CD4-positive, CD25-positive, alpha-beta regulatory T cell (primary cell): ENCODE measurements at regions not wholly inside any gene's neighbourhood (a gene's known extent, or its start where the extent isn't known, plus 50 kb on each side); places are given as distances from the start of the nearest gene placed in this dataset.

ENCODE experiments used
- ATAC-seq, 2 donors: fragments of 150-1000 bp; cut with Tn5 transposase; one replicate each; pipeline ENCODE4 v1.10.0; 2021; ENCODE audit warnings: low read depth in 2 of 2, moderate number of reproducible peaks in 2 of 2, moderate library complexity in 1 of 2
- DNase-seq, 3 donors: peaks; one replicate each; pipeline versions ENCODE4 v3.0.0 to v3.0.0-alpha.2; 2012 to 2022; ENCODE audit warnings: mixed read lengths in 1 of 3
- H3K27ac ChIP-seq: one replicate; pipeline ENCODE4 v1.7.0; 2013; ENCODE audit warnings: mild to moderate bottlenecking, low read length; ENCODE audit not compliant: insufficient read depth, poor library complexity, severe bottlenecking
- H3K27me3 ChIP-seq: one replicate; pipeline ENCODE4 v1.7.0; 2013; ENCODE audit warnings: low read length; ENCODE audit not compliant: control insufficient read depth, insufficient read depth
- H3K36me3 ChIP-seq: one replicate; pipeline ENCODE4 v1.7.0; 2013; ENCODE audit warnings: mild to moderate bottlenecking, low read length, moderate library complexity; ENCODE audit not compliant: control insufficient read depth, insufficient read depth
- H3K4me1 ChIP-seq: 2 replicates; pipeline ENCODE4 v1.7.0; 2013; ENCODE audit warnings: mild to moderate bottlenecking, low read length; ENCODE audit not compliant: insufficient read depth, control insufficient read depth, poor library complexity, severe bottlenecking
- H3K4me3 ChIP-seq: one replicate; pipeline ENCODE4 v1.7.0; 2013; ENCODE audit warnings: low read depth, mild to moderate bottlenecking, low read length, moderate library complexity
- H3K9me3 ChIP-seq, 2 experiments: 1 replicate in 1 of 2; 2 replicates in 1 of 2; pipeline ENCODE4 v1.7.0; 2013; ENCODE audit warnings: low read length in 2 of 2, mild to moderate bottlenecking in 1 of 2, moderate library complexity in 1 of 2; ENCODE audit not compliant: control insufficient read depth in 2 of 2
- H3K27ac Mint-ChIP-seq, 3 donors: one replicate each; pipeline ENCODE4 v1.8.0; 2020 to 2022; ENCODE audit warnings: mild to moderate bottlenecking in 3 of 3, mixed read lengths in 3 of 3, moderate library complexity in 2 of 3
- H3K27me3 Mint-ChIP-seq: one replicate; pipeline ENCODE4 v1.8.0; 2022; ENCODE audit warnings: mild to moderate bottlenecking, mixed read lengths
- H3K36me3 Mint-ChIP-seq: one replicate; pipeline ENCODE4 v1.8.0; 2020; ENCODE audit warnings: mixed read lengths
- H3K4me1 Mint-ChIP-seq, 4 donors: one replicate each; pipeline ENCODE4 v1.8.0; 2020 to 2022; ENCODE audit warnings: mixed read lengths in 4 of 4, mild to moderate bottlenecking in 1 of 4
- H3K4me3 Mint-ChIP-seq, 4 donors: one replicate each; pipeline ENCODE4 v1.8.0; 2020 to 2022; ENCODE audit warnings: mild to moderate bottlenecking in 4 of 4, mixed read lengths in 4 of 4, moderate library complexity in 3 of 4
- H3K9me3 Mint-ChIP-seq, 7 donors: one replicate each; pipeline ENCODE4 v1.8.0; 2020 to 2022; ENCODE audit warnings: mixed read lengths in 7 of 7, mild to moderate bottlenecking in 3 of 7, moderate library complexity in 2 of 7

DNA sequence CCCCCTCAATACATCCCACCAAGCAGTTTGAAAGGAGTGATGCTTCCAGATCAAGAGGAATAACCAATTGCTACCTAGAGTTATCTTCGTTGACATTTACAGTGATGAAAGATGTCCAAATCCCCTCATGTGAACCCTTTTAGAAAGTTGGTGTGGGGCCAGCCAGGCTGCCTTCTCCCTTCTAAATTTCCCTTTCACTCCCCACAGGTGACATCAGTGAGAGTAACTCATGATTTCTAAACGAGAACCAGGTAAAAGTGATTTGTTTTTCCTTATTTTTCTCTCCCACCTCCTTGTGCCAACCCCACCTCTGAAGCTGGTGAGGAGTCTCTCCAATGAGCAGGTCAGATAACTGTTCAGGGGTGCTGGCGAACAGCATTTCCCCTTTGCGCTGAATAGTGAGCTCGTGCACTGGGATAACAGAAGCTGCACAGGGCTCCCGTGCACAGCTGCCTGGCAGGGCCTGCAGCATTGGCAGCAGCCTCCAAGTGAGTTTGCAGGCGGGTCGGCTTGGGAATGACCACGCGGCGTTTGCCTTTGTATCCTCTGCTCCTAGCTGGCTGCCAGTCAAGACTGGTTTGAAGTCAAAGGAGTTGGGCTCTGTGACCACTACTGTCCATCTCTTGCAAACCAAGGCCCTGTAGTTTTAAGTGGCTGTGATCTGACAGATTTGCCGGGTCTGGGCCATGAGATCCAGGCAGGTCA, 70.2 kb upstream of the CORO2B start:
- no peak for DNase-seq

DNA sequence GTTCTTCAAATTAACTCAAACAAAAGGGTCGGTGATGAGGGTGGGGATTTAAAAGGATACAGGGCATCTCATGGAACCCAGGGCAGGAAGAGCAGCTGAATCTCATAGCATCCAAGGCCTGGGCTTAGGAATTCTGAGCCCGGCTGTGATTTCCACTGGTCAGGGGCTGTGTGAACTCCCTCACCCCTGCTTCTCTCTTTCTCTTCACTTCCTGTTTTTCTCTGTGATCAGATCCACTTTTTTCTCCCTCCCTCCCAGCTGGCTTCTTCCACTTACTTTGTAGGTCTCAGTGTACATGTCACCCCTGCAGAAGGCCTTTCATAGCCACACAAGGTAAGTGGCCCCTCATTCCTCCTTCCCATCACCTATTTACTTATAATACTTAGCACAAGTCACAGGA, 68.2 kb upstream of the CORO2B start:
- H3K9me3 Mint-ChIP-seq = peaks cover 0 to 7% (median 3%) of the 10 kb centered on the region in 7 donors
- H3K27me3 Mint-ChIP-seq = peaks cover 17% of the 10 kb centered on the region
- no peak overlapping the region for H3K4me3 ChIP-seq
- H3K4me1 Mint-ChIP-seq = no peaks in the 10 kb centered on the region
- H3K4me3 Mint-ChIP-seq = no peak overlapping the region
- H3K27me3 ChIP-seq = no peaks in the 10 kb centered on the region
- no peak overlapping the region for H3K27ac Mint-ChIP-seq
- ATAC-seq = no peak
- no peak overlapping the region for H3K27ac ChIP-seq
- H3K4me1 ChIP-seq = no peaks in the 10 kb centered on the region
- H3K36me3 Mint-ChIP-seq = no peaks in the 10 kb centered on the region
- H3K9me3 ChIP-seq = no peaks in the 10 kb centered on the region
- no peak for DNase-seq
- no peaks in the 10 kb centered on the region for H3K36me3 ChIP-seq

More for the DNA sequence above, 70.2 kb upstream of the CORO2B start:
- H3K4me1 Mint-ChIP-seq = peaks cover 0 to 6% (median 0%) of the 10 kb centered on the region in 4 donors
- no peak overlapping the region for H3K4me3 ChIP-seq
- H3K4me1 ChIP-seq = no peaks in the 10 kb centered on the region
- no peak overlapping the region for H3K27ac ChIP-seq
- peaks cover 20% of the 10 kb centered on the region for H3K27me3 Mint-ChIP-seq
- no peaks in the 10 kb centered on the region for H3K36me3 ChIP-seq
- H3K4me3 Mint-ChIP-seq = no peak overlapping the region
- no peaks in the 10 kb centered on the region for H3K9me3 ChIP-seq
- no peak for ATAC-seq
- H3K36me3 Mint-ChIP-seq = no peaks in the 10 kb centered on the region
- H3K9me3 Mint-ChIP-seq = peaks cover 0 to 6% (median 3%) of the 10 kb centered on the region in 7 donors
- no peaks in the 10 kb centered on the region for H3K27me3 ChIP-seq
- H3K27ac Mint-ChIP-seq = no peak overlapping the region

DNA sequence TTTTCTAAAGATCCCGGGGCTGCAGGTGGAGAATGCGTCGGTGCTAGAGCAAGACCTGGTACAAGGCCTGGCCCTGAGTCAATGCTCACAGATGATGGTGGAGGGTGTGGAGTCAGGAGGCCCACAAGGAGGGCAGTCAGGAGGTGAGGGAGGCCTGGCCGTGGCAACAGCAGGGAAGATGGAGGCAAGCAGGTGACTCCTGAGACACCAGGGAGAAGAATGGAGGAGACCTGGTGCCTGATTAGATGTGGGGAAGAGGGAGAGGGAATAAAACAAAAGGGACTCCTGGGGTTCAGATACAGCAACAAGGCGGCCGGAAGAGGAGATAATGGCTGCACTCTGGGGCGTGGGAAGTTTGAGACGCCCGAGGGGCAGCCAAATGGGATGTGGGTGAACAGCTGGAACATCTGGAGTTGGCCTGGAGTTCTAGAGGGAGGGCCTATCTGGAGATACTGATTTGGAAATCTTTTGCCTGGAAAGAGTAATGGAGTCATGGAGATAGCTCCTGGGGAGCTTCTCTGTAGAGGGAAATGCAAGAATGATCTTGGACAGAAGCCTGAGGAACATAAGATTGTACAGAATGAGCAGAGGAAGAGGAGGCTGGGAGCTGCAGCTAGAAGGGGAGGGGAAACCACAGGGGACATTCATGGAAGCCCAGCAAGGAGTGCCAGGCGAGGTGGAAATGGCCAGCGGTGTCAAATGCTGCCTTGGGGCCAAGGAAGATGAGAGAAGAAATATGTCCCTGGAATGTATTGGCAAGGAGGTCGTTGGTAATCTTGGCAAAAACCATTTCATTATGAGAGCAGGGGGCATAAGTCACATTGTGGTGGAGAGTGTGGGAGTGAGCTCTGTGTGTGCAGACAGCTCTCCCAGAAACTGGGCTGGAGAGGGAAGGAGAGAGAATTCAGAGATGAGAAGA, 67.5 kb upstream of the CORO2B start:
- Mint-ChIP-seq H3K4me3 (no peak overlapping the region), H3K9me3 (peaks cover 0 to 7% (median 3%) of the 10 kb centered on the region in 7 donors), H3K27me3 (peaks cover 14% of the 10 kb centered on the region), H3K4me1 (no peaks in the 10 kb centered on the region), H3K36me3 (no peaks in the 10 kb centered on the region), H3K27ac (peak overlapping the region in 1 of 3 donors; percentile 16)
- Histone ChIP-seq H3K4me1 (no peaks in the 10 kb centered on the region), H3K27ac (no peak overlapping the region), H3K27me3 (no peaks in the 10 kb centered on the region), H3K4me3 (no peak overlapping the region), H3K9me3 (no peaks in the 10 kb centered on the region), H3K36me3 (no peaks in the 10 kb centered on the region)
- ATAC-seq = no peak
- DNase-seq = no peak

- peaks cover 14% of the 10 kb centered on the region for H3K27me3 Mint-ChIP-seq
- no peak overlapping the region for H3K27ac ChIP-seq
- H3K27me3 ChIP-seq = no peaks in the 10 kb centered on the region
- H3K4me3 Mint-ChIP-seq = no peak overlapping the region
- H3K9me3 ChIP-seq = no peaks in the 10 kb centered on the region
- no peaks in the 10 kb centered on the region for H3K36me3 Mint-ChIP-seq
- H3K4me1 Mint-ChIP-seq = no peaks in the 10 kb centered on the region
- peaks cover 0 to 7% (median 3%) of the 10 kb centered on the region in 7 donors for H3K9me3 Mint-ChIP-seq
- no peaks in the 10 kb centered on the region for H3K36me3 ChIP-seq
- H3K27ac Mint-ChIP-seq = no peak overlapping the region
- H3K4me1 ChIP-seq = no peaks in the 10 kb centered on the region
- ATAC-seq = no peak
- H3K4me3 ChIP-seq = no peak overlapping the region
- DNase-seq = no peak
These were observed 66.7 kb upstream of the CORO2B start for GRCh38 chr15:68512052-68512451.

GRCh38 chr15:68512598-68512997, 66.2 kb upstream of the CORO2B start:
- no peaks in the 10 kb centered on the region for H3K36me3 Mint-ChIP-seq
- peaks cover 14% of the 10 kb centered on the region for H3K27me3 Mint-ChIP-seq
- no peaks in the 10 kb centered on the region for H3K4me1 ChIP-seq
- no peaks in the 10 kb centered on the region for H3K27me3 ChIP-seq
- no peaks in the 10 kb centered on the region for H3K4me1 Mint-ChIP-seq
- DNase-seq (no peak), ATAC-seq (no peak)
- H3K36me3 ChIP-seq = no peaks in the 10 kb centered on the region
- H3K4me3 ChIP-seq = no peak overlapping the region
- no peaks in the 10 kb centered on the region for H3K9me3 ChIP-seq
- peaks cover 0 to 7% (median 3%) of the 10 kb centered on the region in 7 donors for H3K9me3 Mint-ChIP-seq
- no peak overlapping the region for H3K27ac Mint-ChIP-seq
- H3K27ac ChIP-seq = no peak overlapping the region
- H3K4me3 Mint-ChIP-seq = no peak overlapping the region

GRCh38 chr15:68515371-68516095, 63.3 kb upstream of the CORO2B start:
- no peaks in the 10 kb centered on the region for H3K9me3 ChIP-seq
- no peaks in the 10 kb centered on the region for H3K4me1 Mint-ChIP-seq
- no peak overlapping the region for H3K27ac Mint-ChIP-seq
- DNase-seq (no peak), ATAC-seq (no peak)
- H3K4me1 ChIP-seq = no peaks in the 10 kb centered on the region
- no peak overlapping the region for H3K4me3 Mint-ChIP-seq
- H3K27me3 ChIP-seq = no peaks in the 10 kb centered on the region
- H3K36me3 Mint-ChIP-seq = no peaks in the 10 kb centered on the region
- H3K4me3 ChIP-seq = no peak overlapping the region
- no peak overlapping the region for H3K27ac ChIP-seq
- peaks cover 23% of the 10 kb centered on the region for H3K27me3 Mint-ChIP-seq
- no peaks in the 10 kb centered on the region for H3K36me3 ChIP-seq
- peaks cover 0 to 7% (median 3%) of the 10 kb centered on the region in 7 donors for H3K9me3 Mint-ChIP-seq

GRCh38 chr15:68517285-68517761, 61.5 kb upstream of the CORO2B start:
- H3K4me3 ChIP-seq = no peak overlapping the region
- Mint-ChIP-seq H3K36me3 (no peaks in the 10 kb centered on the region), H3K4me1 (no peaks in the 10 kb centered on the region), H3K4me3 (no peak overlapping the region), H3K27me3 (peaks cover 26% of the 10 kb centered on the region), H3K9me3 (peaks cover 0 to 7% (median 3%) of the 10 kb centered on the region in 7 donors), H3K27ac (no peak overlapping the region)
- no peak overlapping the region for H3K27ac ChIP-seq
- no peaks in the 10 kb centered on the region for H3K9me3 ChIP-seq
- ATAC-seq = no peak
- no peaks in the 10 kb centered on the region for H3K27me3 ChIP-seq
- no peaks in the 10 kb centered on the region for H3K4me1 ChIP-seq
- no peak for DNase-seq
- H3K36me3 ChIP-seq = no peaks in the 10 kb centered on the region
